Suprapubic skin (tissue), 4 donors: ENCODE measurements at regions not wholly inside any gene's neighbourhood (a gene's known extent, or its start where the extent isn't known, plus 50 kb on each side); places are given as distances from the start of the nearest gene placed in this dataset.
"Not testable (repeated sequence)": the region's sequence is repeated elsewhere in the genome, so short reads cannot be mapped to it uniquely, and the experiment has no call there.

Experiments
- DNase-seq, 2 donors: peaks; one replicate each; pipeline ENCODE4 v3.0.0-alpha.2; 2019; ENCODE audit warnings: low spot score in 2 of 2
- H3K27ac ChIP-seq: fragments of 200-600 bp; sonication (generic); one replicate; pipeline ENCODE4 v1.5.1; 2019
- H3K27me3 ChIP-seq: fragments of 200-600 bp; sonication (generic); one replicate; pipeline ENCODE4 v1.5.1; 2019
- H3K36me3 ChIP-seq: fragments of 200-600 bp; sonication (generic); one replicate; pipeline ENCODE4 v1.5.1; 2019
- H3K4me1 ChIP-seq: fragments of 200-600 bp; sonication (generic); one replicate; pipeline ENCODE4 v1.5.1; 2019
- H3K4me3 ChIP-seq: fragments of 200-600 bp; sonication (generic); one replicate; pipeline ENCODE4 v1.5.1; 2019; ENCODE audit warnings: mild to moderate bottlenecking
- H3K9me3 ChIP-seq: fragments of 200-600 bp; sonication (generic); one replicate; pipeline ENCODE4 v1.5.1; 2019
- EP300 ChIP-seq: sonication (generic); formaldehyde crosslinking; IDR thresholded peaks from one replicate; pipeline ENCODE4 v1.6.1; 2017; ENCODE audit warnings: antibody characterized with exemption
- POLR2A ChIP-seq, 2 donors: fragments of 450-650 bp; IDR thresholded peaks; one replicate each; pipeline ENCODE4 v1.6.1; 2017; ENCODE audit warnings: antibody characterized with exemption in 2 of 2, mild to moderate bottlenecking in 2 of 2, moderate library complexity in 2 of 2
- POLR2AphosphoS5 ChIP-seq, 3 donors: sonication (generic); formaldehyde crosslinking; IDR thresholded peaks; one replicate each; pipeline ENCODE4 v1.6.1; 2017; ENCODE audit warnings: antibody characterized with exemption in 3 of 3
- WGBS: methylation state at CpG from one replicate; pipeline ENCODE4 v1.1.5; 2018; 5-methylcytosine and 5-hydroxymethylcytosine counted together
- TF ChIP-seq, protein P1 (sequence below), 2 donors: fragments of 200-600 bp in 1 of 2; fragments of 450-650 bp in 1 of 2; sonication (generic) in 1 of 2; IDR thresholded peaks; one replicate each; pipeline ENCODE4 v1.5.1; 2016 to 2019; ENCODE audit warnings: antibody characterized with exemption in 2 of 2, mild to moderate bottlenecking in 1 of 2, moderate library complexity in 1 of 2

DNA sequence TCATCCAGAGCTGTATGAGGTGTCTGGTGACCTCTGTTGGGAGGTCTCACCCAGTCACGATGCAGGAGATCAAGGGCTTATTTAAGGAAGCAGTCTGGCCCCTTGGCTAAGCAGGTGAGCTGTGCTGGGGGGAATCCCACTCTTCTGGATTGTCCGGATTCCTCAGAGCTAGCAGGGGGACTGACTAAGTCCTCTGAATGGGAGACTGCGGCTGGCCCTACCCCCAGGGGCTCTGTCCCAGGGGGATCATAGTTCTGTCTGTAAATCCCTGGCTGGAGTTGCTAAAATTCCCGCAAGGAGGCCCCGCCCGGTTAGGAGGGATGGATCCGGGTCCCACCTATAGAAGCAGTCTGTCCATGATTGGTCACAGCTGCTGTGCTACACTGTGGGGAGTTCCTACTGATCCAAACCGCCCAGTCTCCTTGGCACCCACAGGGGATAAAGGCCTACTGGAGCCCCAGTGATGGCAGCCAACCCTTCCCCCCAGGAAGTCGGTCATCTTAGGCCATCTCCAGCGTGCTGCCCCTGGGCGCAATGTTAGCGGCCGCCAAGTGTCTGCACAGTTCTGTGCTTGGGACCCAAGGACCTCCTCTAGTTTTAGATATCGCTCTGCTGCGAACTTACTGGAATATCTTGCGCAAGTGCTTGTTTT, 118.2 kb upstream of the KLF8 start:
- no peak for DNase-seq
- H3K4me3 ChIP-seq = no peak overlapping the region
- H3K4me1 ChIP-seq = no peaks in the 10 kb centered on the region
- H3K27me3 ChIP-seq = no peaks in the 10 kb centered on the region
- no peaks in the 10 kb centered on the region for H3K36me3 ChIP-seq
- no peaks in the 10 kb centered on the region for H3K9me3 ChIP-seq
- WGBS = 68% methylated on average over 10 of the region's 16 CpGs
- TF ChIP-seq POLR2AphosphoS5 (IDR thresholded peaks at IDR 0.05) (no peak), EP300 (no peak), POLR2A (IDR thresholded peaks at IDR 0.05) (no peak)
- TF ChIP-seq, protein P1, sequence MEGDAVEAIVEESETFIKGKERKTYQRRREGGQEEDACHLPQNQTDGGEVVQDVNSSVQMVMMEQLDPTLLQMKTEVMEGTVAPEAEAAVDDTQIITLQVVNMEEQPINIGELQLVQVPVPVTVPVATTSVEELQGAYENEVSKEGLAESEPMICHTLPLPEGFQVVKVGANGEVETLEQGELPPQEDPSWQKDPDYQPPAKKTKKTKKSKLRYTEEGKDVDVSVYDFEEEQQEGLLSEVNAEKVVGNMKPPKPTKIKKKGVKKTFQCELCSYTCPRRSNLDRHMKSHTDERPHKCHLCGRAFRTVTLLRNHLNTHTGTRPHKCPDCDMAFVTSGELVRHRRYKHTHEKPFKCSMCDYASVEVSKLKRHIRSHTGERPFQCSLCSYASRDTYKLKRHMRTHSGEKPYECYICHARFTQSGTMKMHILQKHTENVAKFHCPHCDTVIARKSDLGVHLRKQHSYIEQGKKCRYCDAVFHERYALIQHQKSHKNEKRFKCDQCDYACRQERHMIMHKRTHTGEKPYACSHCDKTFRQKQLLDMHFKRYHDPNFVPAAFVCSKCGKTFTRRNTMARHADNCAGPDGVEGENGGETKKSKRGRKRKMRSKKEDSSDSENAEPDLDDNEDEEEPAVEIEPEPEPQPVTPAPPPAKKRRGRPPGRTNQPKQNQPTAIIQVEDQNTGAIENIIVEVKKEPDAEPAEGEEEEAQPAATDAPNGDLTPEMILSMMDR (IDR thresholded peaks at IDR 0.05) = no peak
- no peak overlapping the region for H3K27ac ChIP-seq

DNA sequence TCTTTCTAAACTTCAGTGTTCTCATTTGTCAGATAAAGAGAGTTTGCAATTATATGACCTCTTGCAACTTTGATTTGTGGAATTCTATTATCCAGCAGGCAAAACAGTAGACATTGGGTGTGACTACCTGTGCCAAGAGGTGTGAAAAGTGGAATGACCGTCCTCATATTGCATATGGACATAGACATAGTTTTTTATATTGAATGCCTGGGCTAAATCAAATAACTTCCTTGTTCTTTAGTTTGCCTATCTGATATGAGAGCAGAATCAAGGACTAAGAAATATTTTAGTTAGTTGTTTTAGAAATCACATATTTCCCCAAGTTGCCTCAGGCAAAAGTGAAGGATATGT, 117.7 kb upstream of the KLF8 start:
- DNase-seq = no peak
- H3K9me3 ChIP-seq = no peaks in the 10 kb centered on the region
- 79% methylated on average over 1 of the region's 1 CpG for WGBS
- no peak overlapping the region for H3K4me3 ChIP-seq
- TF ChIP-seq, protein P1 (IDR thresholded peaks at IDR 0.05) = no peak
- H3K27me3 ChIP-seq = no peaks in the 10 kb centered on the region
- H3K4me1 ChIP-seq = no peaks in the 10 kb centered on the region
- H3K27ac ChIP-seq = no peak overlapping the region
- no peaks in the 10 kb centered on the region for H3K36me3 ChIP-seq

DNA sequence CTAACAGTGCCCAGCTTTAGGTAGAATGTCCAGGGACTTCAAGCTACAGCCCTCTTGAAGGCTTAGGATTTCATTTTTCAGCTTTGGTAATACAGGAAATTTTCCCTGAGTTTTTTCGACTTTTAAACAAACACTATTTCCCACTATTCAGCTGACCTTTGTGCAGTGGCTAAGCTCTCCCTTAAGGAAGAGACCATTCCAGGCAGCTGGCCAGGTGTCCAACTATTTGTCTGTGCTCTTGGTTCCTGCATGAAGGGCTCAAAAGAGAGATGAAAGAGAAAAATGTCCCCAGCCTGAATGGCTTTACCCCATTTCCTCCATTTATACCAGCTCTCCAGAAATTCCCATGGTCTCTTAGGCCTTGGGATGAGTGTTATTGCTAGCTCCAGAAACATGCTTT, 111.9 kb upstream of the KLF8 start:
- Histone ChIP-seq H3K27ac (no peak overlapping the region), H3K36me3 (no peaks in the 10 kb centered on the region), H3K4me1 (no peaks in the 10 kb centered on the region), H3K9me3 (no peaks in the 10 kb centered on the region), H3K4me3 (no peak overlapping the region), H3K27me3 (no peaks in the 10 kb centered on the region)
- no peak for DNase-seq
- TF ChIP-seq, protein P1 (IDR thresholded peaks at IDR 0.05) = no peak
- TF ChIP-seq POLR2AphosphoS5 (IDR thresholded peaks at IDR 0.05) (no peak), EP300 (no peak), POLR2A (IDR thresholded peaks at IDR 0.05) (no peak)
- 88% methylated on average over 1 of the region's 1 CpG for WGBS

DNA sequence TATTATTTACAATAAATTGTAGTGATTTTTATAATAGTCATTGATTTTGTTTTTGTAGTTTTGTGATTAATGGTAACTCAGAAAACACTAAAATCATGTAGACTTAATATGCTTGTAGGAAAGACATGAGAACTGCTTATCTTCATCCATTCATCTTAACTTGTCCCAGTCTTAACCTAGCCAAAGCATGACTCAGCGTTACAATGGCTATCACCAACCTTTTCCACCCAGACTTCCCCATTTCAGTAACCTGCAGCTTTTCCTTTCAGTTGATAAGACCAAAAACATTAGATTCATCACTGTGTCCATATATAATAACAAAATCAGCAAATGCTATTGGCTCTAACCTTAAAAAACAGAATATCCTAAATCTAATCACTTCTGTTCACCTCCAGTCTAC, 106.2 kb upstream of the KLF8 start:
- no peaks in the 10 kb centered on the region for H3K27me3 ChIP-seq
- no peaks in the 10 kb centered on the region for H3K9me3 ChIP-seq
- H3K4me3 ChIP-seq = no peak overlapping the region
- TF ChIP-seq POLR2A (IDR thresholded peaks at IDR 0.05) = no peak
- no peak for TF ChIP-seq POLR2AphosphoS5 (IDR thresholded peaks at IDR 0.05)
- TF ChIP-seq, protein P1 (IDR thresholded peaks at IDR 0.05) = no peak
- TF ChIP-seq EP300 = no peak
- WGBS = 67% methylated on average over 1 of the region's 1 CpG
- DNase-seq = no peak
- no peaks in the 10 kb centered on the region for H3K36me3 ChIP-seq
- no peaks in the 10 kb centered on the region for H3K4me1 ChIP-seq
- no peak overlapping the region for H3K27ac ChIP-seq

DNA sequence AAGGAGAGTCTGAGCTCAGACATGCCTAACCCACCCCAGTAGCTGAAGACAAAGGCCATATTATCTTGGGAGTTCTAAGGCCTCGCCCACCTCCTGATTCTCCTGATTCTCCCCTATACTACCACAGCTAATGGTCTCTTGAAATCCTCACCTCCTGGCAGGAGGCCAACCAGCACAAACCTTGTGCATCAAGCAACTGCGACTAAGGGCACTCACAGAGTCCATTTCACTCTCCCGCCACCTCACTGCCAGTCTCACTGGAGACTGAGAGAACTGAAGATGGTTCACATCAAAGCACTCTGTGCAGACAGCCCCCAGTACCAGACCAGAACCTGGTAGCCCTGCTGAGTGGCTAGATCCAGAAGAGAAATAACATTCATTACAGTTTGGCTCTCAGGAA, 102.1 kb upstream of the KLF8 start:
- Histone ChIP-seq H3K27ac (no peak overlapping the region), H3K9me3 (no peaks in the 10 kb centered on the region), H3K4me3 (no peak overlapping the region), H3K36me3 (no peaks in the 10 kb centered on the region), H3K27me3 (no peaks in the 10 kb centered on the region), H3K4me1 (no peaks in the 10 kb centered on the region)
- TF ChIP-seq POLR2A (IDR thresholded peaks at IDR 0.05) = no peak
- TF ChIP-seq EP300 = no peak
- no peak for TF ChIP-seq POLR2AphosphoS5 (IDR thresholded peaks at IDR 0.05)
- WGBS = 87% methylated on average over 3 of the region's 3 CpGs
- DNase-seq = no peak

DNA sequence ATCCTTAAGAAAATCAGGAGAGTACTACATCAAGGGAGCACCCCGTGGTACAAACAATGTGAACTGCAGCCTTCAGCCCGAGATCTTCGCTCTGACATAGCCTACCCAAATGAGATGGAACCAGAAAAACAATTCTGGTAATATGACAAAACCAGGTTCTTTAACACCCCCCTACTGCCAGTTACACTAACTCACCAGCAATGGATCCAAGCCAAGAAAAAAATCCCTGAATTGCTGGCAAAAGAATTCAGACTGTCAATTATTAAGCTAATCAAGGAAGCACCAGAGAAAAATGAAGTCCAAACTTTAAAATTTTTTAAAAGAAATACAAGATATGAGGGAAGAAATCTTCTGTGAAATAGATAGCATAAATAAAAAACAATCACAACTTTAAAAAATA, 101.7 kb upstream of the KLF8 start:
- Histone ChIP-seq H3K27ac (no peak overlapping the region), H3K9me3 (no peaks in the 10 kb centered on the region), H3K27me3 (no peaks in the 10 kb centered on the region), H3K4me3 (no peak overlapping the region), H3K4me1 (no peaks in the 10 kb centered on the region), H3K36me3 (no peaks in the 10 kb centered on the region)
- WGBS = 81% methylated on average over 3 of the region's 3 CpGs
- TF ChIP-seq, protein P1 (IDR thresholded peaks at IDR 0.05) = no peak
- TF ChIP-seq EP300 (no peak), POLR2A (IDR thresholded peaks at IDR 0.05) (no peak), POLR2AphosphoS5 (IDR thresholded peaks at IDR 0.05) (no peak)
- no peak for DNase-seq

DNA sequence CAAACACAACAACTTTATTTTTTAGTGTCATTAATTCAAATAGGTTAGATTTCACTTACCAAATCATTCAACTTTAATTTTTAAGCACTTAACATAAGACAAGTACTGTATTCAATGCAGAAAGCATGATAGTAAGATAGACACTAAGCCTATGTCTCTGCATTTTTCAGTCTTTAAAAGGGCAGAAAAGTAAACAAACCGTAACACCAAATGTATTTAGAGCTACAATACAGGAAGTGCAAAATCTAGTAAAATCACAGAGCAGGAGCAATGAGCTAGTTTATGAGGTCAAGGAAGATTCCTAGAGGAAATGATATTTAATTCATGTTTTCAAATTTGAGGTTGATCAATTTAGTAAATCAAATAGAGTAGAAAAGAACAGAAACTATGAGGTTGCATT, 68.0 kb upstream of the KLF8 start:
- 91% methylated on average over 1 of the region's 1 CpG for WGBS
- H3K4me1 ChIP-seq, H3K27ac ChIP-seq, H3K4me3 ChIP-seq, H3K27me3 ChIP-seq, H3K36me3 ChIP-seq, DNase-seq, H3K9me3 ChIP-seq: not testable (repeated sequence)
